HEK293 (cell line): ENCODE measurements at regions not wholly inside any gene's neighbourhood (a gene's known extent, or its start where the extent isn't known, plus 50 kb on each side); places are given as distances from the start of the nearest gene placed in this dataset.

Experiments used
- CTCF ChIA-PET: fragments of 350-600 bp; formaldehyde crosslinking; extraction: SDS; loops from one replicate; lab custom pipeline; 2021; ENCODE audit warnings: antibody characterized with exemption; lab: Yijun Ruan, JAX
- POLR2A ChIA-PET: fragments of 300-600 bp; formaldehyde crosslinking; extraction: SDS; loops from one replicate; lab custom pipeline; 2020; ENCODE audit warnings: antibody characterized with exemption, inconsistent platforms; lab: Yijun Ruan, JAX
- H3K27ac ChIP-seq: fragments of 200-500 bp; sonication (Bioruptor generic); 2 replicates; pipeline ENCODE4 v1.5.1; 2014; ENCODE audit warnings: low read depth, low read length, control low read depth, inconsistent platforms; ENCODE audit errors: extremely low read depth
- H3K36me3 ChIP-seq, 2 experiments: fragments of 200-500 bp in 1 of 2; sonication (Bioruptor generic) in 1 of 2; 1 replicate in 1 of 2; 2 replicates in 1 of 2; pipeline ENCODE4 v1.5.1; 2014 to 2017; ENCODE audit warnings: inconsistent platforms in 2 of 2, low read length in 2 of 2; ENCODE audit not compliant: control insufficient read depth in 2 of 2, insufficient read depth in 1 of 2
- H3K4me1 ChIP-seq: fragments of 200-500 bp; sonication (Bioruptor generic); 2 replicates; pipeline ENCODE4 v1.5.1; 2014; ENCODE audit warnings: mild to moderate bottlenecking, low read length, inconsistent platforms; ENCODE audit not compliant: control insufficient read depth, insufficient read depth
- H3K4me3 ChIP-seq: 2 replicates; pipeline ENCODE4 v1.5.1; 2011; ENCODE audit warnings: low read depth, mild to moderate bottlenecking, control low read depth, low read length, moderate library complexity
- H3K9me3 ChIP-seq: fragments of 200-500 bp; sonication (Bioruptor generic); 2 replicates; pipeline ENCODE4 v1.5.1; 2014; ENCODE audit warnings: low read depth, low read length, inconsistent platforms; ENCODE audit not compliant: control insufficient read depth, insufficient read depth
- EGR2 ChIP-seq: fragments of 450-650 bp; formaldehyde crosslinking; IDR thresholded peaks from 2 replicates; pipeline ENCODE4 v1.5.1; 2016; ENCODE audit warnings: low read depth, missing biosample characterization, missing genetic modification characterization
- GFI1B ChIP-seq: fragments of 450-650 bp; formaldehyde crosslinking; IDR thresholded peaks from 2 replicates; pipeline ENCODE4 v1.5.1; 2016; ENCODE audit warnings: missing biosample characterization, missing genetic modification characterization
- GLI2 ChIP-seq: fragments of 450-650 bp; formaldehyde crosslinking; IDR thresholded peaks from 2 replicates; pipeline ENCODE4; 2017; ENCODE audit warnings: missing biosample characterization, missing genetic modification characterization, low read depth, borderline replicate concordance
- MZF1 ChIP-seq: fragments of 450-650 bp; formaldehyde crosslinking; IDR thresholded peaks from 2 replicates; pipeline ENCODE4 v1.5.1; 2017; ENCODE audit warnings: missing biosample characterization, missing genetic modification characterization, borderline replicate concordance
- TCF7L2 ChIP-seq: IDR thresholded peaks from 2 replicates; pipeline ENCODE4 v1.6.1; 2011; ENCODE audit warnings: low read depth, mild to moderate bottlenecking, inconsistent platforms, low read length, moderate library complexity, borderline replicate concordance
- WT1 ChIP-seq: fragments of 450-650 bp; formaldehyde crosslinking; IDR thresholded peaks from 2 replicates; pipeline ENCODE4 v1.5.1; 2016; ENCODE audit warnings: missing biosample characterization, missing genetic modification characterization
- ZBTB17 ChIP-seq: fragments of 450-650 bp; formaldehyde crosslinking; IDR thresholded peaks from 2 replicates; pipeline ENCODE4 v1.5.1; 2016; ENCODE audit warnings: missing biosample characterization, missing genetic modification characterization
- ZNF148 ChIP-seq: fragments of 450-650 bp; formaldehyde crosslinking; IDR thresholded peaks from 2 replicates; pipeline ENCODE4 v1.5.0; 2017; ENCODE audit warnings: missing biosample characterization, missing genetic modification characterization, borderline replicate concordance
- ZNF2 ChIP-seq: fragments of 450-650 bp; formaldehyde crosslinking; IDR thresholded peaks from 2 replicates; pipeline ENCODE4 v1.5.1; 2016; ENCODE audit warnings: missing biosample characterization, missing genetic modification characterization
- ZNF274 ChIP-seq, 2 experiments: fragments of 200-500 bp in 1 of 2; fragments of 450-650 bp in 1 of 2; sonication (Bioruptor generic) in 1 of 2; formaldehyde crosslinking in 1 of 2; IDR thresholded peaks; 2 replicates each; pipeline versions ENCODE4 v1.5.1 to v1.6.1; 2014 to 2016; ENCODE audit warnings: borderline replicate concordance in 1 of 2, inconsistent platforms in 1 of 2, low read length in 1 of 2, missing biosample characterization in 1 of 2, missing genetic modification characterization in 1 of 2
- ZNF335 ChIP-seq: fragments of 450-650 bp; formaldehyde crosslinking; conservative IDR thresholded peaks from 2 replicates; pipeline ENCODE4 v1.5.1; 2016; ENCODE audit warnings: missing biosample characterization, missing genetic modification characterization
- ZNF366 ChIP-seq: fragments of 450-650 bp; formaldehyde crosslinking; conservative IDR thresholded peaks from 2 replicates; pipeline ENCODE4 v1.5.1; 2016; ENCODE audit warnings: missing biosample characterization, missing genetic modification characterization
- ZNF426 ChIP-seq: fragments of 450-650 bp; formaldehyde crosslinking; IDR thresholded peaks from 2 replicates; pipeline ENCODE4 v1.5.1; 2017; ENCODE audit warnings: missing biosample characterization, missing genetic modification characterization, mild to moderate bottlenecking, inconsistent platforms, moderate library complexity
- ZNF600 ChIP-seq: fragments of 450-650 bp; formaldehyde crosslinking; IDR thresholded peaks from 2 replicates; pipeline ENCODE4 v1.5.1; 2016; ENCODE audit warnings: missing biosample characterization, missing genetic modification characterization
- ZNF624 ChIP-seq: fragments of 450-650 bp; formaldehyde crosslinking; IDR thresholded peaks from 2 replicates; pipeline ENCODE4 v1.5.1; 2017; ENCODE audit warnings: missing biosample characterization, missing genetic modification characterization
- TF ChIP-seq, protein P1 (sequence below): fragments of 450-650 bp; formaldehyde crosslinking; conservative IDR thresholded peaks from 2 replicates; pipeline ENCODE4 v1.5.1; 2016; ENCODE audit warnings: low read depth, missing biosample characterization, missing genetic modification characterization

DNA sequence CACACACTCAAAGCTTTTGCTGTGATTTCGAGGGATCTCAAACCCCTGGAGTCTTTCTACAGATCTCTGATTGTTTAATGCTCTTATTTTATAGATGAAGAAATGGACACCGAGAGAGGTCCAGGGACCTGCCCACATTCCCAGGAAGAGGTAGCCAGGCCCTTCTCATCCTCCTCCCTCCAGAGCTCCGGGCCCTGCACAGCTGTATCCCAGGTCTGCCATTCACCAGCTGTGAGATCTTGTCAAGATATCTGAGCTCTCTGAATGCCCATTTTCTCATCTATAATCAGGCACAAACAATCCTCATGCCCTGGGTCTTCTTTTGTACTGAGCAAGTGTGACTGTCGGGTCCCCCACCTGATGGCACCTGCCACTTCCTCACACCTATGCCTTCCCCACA is 98.2 kb upstream of the ALX4 start:
- H3K4me3 ChIP-seq = no peak overlapping the region
- H3K9me3 ChIP-seq = no peaks in the 10 kb centered on the region
- no peak overlapping the region for H3K27ac ChIP-seq
- TF ChIP-seq ZNF426 = no peak
- TF ChIP-seq TCF7L2 = no peak
- no peak for TF ChIP-seq WT1 (tag by site-specific recombination)
- TF ChIP-seq ZNF148 (tag by site-specific recombination) = no peak
- no peak for TF ChIP-seq GLI2 (tag by site-specific recombination)
- no peak for TF ChIP-seq ZNF274 (IDR thresholded peaks at IDR 0.05; ENCODE audit: low read length)
- TF ChIP-seq ZNF274 (tag by site-specific recombination; IDR thresholded peaks at IDR 0.05; ENCODE audit: borderline replicate concordance) = no peak
- H3K36me3 ChIP-seq = no peaks in the 10 kb centered on the region
- ChIA-PET POLR2A (no interaction called here), CTCF (no interaction called here)
- no peaks in the 10 kb centered on the region for H3K4me1 ChIP-seq

DNA sequence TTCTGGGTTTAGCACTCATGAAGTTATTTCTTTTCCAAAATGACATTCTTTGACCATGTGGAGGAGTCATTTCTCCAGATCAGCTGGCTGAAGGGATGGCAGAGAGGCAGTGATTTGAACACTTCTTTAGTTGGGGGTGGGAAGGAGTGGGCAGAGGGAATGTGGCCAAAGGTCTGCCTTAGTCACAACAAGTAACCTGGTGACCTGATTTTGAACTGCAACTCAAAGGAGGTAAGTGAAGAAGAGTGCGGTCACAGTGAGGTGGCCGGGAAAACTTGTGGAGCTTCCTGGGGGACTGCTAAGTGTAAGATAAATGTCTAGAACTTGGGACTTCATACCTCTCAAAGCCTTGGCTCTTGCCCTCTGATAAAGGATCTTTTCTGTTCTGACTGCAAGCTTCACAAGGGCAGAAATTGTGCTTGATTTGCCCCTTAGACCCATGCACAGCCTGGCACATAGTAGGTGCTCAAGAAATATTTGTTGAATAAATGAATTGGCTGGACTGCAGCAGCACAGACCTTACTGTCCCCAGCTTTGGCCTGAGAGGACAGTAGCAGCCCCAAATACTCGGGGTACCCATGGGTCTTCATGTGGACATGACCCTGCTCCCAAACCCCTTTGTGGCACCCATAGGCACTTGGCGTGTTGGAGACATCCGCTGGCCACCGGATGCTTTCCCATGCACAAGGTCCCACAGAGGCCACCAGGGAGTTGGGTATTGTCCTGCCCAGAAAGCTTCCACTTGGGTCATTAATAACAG is 99.0 kb upstream of the ALX4 start:
- ChIA-PET CTCF (interaction anchor here (1.4 kb wide), 1 partner anchor 13 kb away, joined by 3 read pairs; no protein-coding TSS in a partner anchor), POLR2A (no interaction called here)
- Histone ChIP-seq H3K4me3 (no peak overlapping the region), H3K27ac (no peak overlapping the region), H3K4me1 (no peaks in the 10 kb centered on the region), H3K9me3 (no peaks in the 10 kb centered on the region), H3K36me3 (no peaks in the 10 kb centered on the region)
- TF ChIP-seq MZF1 (no peak), EGR2 (tag by site-specific recombination) (peak; percentile 42)

GRCh38 chr11:44409558-44410236 is 99.8 kb upstream of the ALX4 start:
- Histone ChIP-seq H3K9me3 (no peaks in the 10 kb centered on the region), H3K4me3 (no peak overlapping the region), H3K36me3 (no peaks in the 10 kb centered on the region), H3K4me1 (no peaks in the 10 kb centered on the region), H3K27ac (no peak overlapping the region)
- TF ChIP-seq ZBTB17 = no peak
- no peak for TF ChIP-seq GFI1B (tag by site-specific recombination)
- TF ChIP-seq ZNF366 = no peak
- TF ChIP-seq ZNF335 (tag by site-specific recombination) = no peak
- TF ChIP-seq ZNF624 (tag by site-specific recombination) = no peak
- no peak for TF ChIP-seq ZNF2 (tag by site-specific recombination)
- TF ChIP-seq, protein P1, sequence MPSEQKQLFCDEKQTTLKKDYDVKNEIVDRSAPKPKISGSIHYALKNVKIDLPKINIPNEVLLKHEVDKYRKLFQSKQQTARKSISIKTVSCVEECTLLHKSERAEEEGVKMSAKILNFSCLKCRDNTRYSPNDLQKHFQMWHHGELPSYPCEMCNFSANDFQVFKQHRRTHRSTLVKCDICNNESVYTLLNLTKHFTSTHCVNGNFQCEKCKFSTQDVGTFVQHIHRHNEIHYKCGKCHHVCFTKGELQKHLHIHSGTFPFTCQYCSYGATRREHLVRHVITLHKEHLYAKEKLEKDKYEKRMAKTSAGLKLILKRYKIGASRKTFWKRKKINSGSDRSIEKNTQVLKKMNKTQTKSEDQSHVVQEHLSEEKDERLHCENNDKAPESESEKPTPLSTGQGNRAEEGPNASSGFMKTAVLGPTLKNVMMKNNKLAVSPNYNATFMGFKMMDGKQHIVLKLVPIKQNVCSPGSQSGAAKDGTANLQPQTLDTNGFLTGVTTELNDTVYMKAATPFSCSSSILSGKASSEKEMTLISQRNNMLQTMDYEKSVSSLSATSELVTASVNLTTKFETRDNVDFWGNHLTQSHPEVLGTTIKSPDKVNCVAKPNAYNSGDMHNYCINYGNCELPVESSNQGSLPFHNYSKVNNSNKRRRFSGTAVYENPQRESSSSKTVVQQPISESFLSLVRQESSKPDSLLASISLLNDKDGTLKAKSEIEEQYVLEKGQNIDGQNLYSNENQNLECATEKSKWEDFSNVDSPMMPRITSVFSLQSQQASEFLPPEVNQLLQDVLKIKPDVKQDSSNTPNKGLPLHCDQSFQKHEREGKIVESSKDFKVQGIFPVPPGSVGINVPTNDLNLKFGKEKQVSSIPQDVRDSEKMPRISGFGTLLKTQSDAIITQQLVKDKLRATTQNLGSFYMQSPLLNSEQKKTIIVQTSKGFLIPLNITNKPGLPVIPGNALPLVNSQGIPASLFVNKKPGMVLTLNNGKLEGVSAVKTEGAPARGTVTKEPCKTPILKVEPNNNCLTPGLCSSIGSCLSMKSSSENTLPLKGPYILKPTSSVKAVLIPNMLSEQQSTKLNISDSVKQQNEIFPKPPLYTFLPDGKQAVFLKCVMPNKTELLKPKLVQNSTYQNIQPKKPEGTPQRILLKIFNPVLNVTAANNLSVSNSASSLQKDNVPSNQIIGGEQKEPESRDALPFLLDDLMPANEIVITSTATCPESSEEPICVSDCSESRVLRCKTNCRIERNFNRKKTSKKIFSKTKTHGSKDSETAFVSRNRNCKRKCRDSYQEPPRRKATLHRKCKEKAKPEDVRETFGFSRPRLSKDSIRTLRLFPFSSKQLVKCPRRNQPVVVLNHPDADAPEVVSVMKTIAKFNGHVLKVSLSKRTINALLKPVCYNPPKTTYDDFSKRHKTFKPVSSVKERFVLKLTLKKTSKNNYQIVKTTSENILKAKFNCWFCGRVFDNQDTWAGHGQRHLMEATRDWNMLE = no peak
- TF ChIP-seq ZNF600 = no peak
- ChIA-PET POLR2A (no interaction called here), CTCF (interaction anchor here (0.7 to 1.4 kb wide), 2 partner anchors 12 to 295 kb away, joined by 3 read pairs; no protein-coding TSS in a partner anchor)
